Activated CD4-positive, alpha-beta T cell treated with anti-CD3 and anti-CD28 coated beads, Interleukin-2, Interleukin-4, amounts not matched to agents 100 ng/mL and 50 ng/mL, durations not matched to agents 16 hours and 8 hours (primary cell): ENCODE measurements at regions not wholly inside any gene's neighbourhood (a gene's known extent, or its start where the extent isn't known, plus 50 kb on each side); places are given as distances from the start of the nearest gene placed in this dataset.
"Not testable (repeated sequence)": the region's sequence is repeated elsewhere in the genome, so short reads cannot be mapped to it uniquely, and the experiment has no call there.

ENCODE experiments used
- DNase-seq: peaks from one replicate; pipeline ENCODE4 v3.0.0-alpha.2; 2020; ENCODE audit warnings: low spot score

DNA sequence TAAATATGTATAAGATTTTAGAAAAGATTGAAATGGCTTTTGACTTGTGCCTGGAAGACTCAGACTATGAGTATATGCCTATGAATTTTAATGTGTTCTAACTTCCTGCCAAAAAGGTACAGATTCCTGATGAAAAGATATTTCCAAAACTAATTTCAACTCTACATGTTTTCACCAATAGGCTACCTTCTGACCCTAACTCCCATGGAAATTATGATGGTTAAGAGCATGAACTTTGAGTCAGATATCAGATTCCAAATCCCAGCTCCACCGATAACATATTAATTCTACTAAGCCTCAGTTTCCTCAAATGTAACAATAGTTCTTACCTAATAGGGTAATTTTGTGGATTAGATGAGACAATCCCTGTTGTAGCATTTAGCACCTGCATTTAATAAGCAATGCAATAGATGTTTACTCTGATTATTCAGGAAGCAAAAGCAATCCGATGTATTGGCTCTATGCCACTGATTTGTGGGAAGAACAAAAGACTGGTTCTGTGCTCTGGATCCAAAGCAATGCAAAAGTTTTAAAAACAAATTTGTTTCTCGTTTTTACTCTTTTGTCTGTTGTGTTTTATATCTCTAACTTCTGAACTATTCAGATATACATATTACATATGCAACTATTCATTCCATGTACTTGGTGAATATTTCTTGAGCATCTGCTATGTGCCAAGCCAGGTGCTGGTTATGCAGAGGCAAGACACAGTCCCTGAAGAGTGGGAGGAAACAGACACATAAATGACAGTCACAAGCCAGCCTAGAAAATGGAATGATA, 115.4 kb downstream of the GATA6 start:
- DNase-seq: no peak

- not testable (repeated sequence) for DNase-seq
Observed at GRCh38 chr18:22283855-22284254, 114.5 kb downstream of the GATA6 start.

DNA sequence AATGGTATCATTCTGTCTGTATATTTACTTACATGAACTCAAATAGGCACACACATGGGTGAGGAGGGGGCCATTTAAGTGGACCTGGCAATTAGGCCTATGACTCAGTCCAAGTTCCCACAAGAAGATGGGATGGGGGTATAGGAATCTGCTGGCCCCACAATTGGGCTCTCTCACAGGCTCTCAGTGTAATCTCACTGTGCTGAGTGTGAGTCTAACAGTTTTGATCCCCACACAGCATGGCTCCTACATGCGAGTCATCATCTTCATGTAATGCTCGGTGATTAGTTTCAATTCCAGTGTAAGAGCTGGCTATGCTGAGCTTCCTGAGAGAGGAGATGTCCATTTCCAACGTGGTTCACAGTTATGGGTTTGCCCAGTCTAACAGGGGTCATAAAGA, 114.0 kb downstream of the GATA6 start:
- no peak for DNase-seq

GRCh38 chr18:22283116-22283395, 113.7 kb downstream of the GATA6 start:
- DNase-seq: no peak

DNA sequence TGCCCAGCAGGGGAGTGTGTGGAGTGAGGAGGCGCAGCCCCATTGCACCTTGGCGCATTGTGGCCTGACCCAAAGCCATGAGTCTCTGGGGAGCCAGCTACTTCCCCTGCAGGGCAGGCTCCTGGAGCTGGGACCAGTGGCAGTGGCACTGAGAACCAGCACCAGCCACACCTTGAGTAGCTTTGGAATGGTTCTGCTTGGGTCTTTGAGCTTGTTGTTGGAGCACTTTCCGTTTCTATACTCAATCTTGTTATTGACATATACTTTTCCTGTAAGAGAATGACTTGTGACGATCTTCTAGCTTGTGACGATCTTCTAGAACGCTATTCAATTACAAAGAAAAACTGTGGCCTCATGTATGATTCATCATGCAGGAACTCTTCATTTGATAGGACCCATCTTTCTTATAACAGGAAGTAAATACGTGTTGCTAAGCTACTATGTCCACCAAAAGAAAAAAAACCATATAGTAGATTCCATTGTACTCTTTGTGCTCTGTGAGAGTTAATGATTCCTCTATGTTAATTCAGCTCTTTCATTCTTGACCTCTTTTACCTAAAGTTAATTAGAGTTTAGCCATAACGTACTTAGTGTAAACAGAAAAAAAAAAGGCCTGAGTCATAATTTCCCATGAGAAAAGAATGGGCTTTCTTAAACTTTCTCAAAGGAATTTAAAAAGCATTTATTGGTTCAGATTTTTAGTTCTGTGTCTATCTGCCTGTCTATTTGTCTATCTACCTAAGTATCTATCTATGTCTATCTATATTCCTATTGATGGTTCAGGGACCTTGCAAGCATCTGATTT, 113.1 kb downstream of the GATA6 start:
- DNase-seq: peak; percentile 9

GRCh38 chr18:22280453-22280750, 111.0 kb downstream of the GATA6 start:
- DNase-seq: no peak

DNA sequence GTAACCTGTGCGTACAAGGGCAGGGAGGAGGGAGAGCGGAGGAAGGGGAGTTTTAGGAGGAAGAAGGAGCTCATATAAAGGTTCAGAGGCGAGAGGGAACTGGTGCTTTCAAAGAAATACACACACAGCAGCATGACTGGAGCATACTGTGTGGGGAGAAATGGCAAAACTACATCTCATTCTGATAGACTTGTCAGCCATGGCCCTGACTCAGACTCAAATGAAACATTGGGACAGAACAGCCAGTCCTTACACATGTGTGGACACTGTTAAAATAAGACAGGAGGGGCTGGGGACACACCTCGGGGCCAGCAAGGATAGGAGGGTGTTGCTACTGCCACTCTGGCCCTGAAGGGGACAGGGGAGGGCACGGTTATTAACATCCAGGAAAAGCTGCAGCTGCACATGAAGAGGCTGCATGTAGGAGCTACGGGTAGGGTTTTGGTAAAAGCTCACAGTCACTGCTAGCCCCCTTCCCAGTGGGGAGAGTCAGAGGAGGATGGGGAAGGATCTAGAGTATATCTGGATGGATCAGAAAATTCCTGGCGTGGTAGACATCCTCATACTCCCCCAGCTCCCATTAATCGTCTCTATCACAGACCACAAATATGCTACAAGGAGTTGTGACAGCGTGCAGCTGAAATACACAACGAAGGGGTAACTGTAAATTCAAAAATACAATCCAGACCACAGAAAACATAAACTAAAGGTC, 110.5 kb downstream of the GATA6 start:
- DNase-seq: no peak

GRCh38 chr18:22278798-22279197, 109.4 kb downstream of the GATA6 start:
- no peak for DNase-seq

- no peak for DNase-seq
Observed at GRCh38 chr18:22277758-22278157, 108.4 kb downstream of the GATA6 start.

- no peak for DNase-seq
Observed at GRCh38 chr18:22276334-22276713, 106.9 kb downstream of the GATA6 start.

- DNase-seq: no peak
Observed at GRCh38 chr18:22275706-22276333, 106.4 kb downstream of the GATA6 start.

GRCh38 chr18:22273101-22274039, 104.0 kb downstream of the GATA6 start:
- no peak for DNase-seq

GRCh38 chr18:22272242-22272641, 102.9 kb downstream of the GATA6 start:
- no peak for DNase-seq

DNA sequence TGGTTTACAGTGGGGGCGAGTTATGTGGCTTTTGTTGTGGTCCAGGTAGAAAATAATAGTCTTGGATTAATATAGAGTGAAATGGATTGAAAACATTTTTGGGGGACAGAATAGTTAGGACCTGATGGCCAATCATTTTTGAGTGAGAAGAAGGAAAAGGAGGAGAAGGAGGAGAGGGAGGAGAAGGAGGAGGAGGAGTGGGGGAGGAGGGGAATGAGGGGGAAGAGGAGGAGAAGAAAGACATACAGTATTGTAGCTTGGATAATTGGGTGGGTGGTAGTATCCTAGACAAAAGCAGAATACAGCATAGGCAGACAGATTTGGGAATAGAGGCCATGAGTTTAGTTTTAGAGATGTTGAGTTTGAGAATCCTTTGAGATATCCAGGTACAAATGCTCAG, 101.6 kb downstream of the GATA6 start:
- DNase-seq: no peak

GRCh38 chr18:22268641-22269128, 99.3 kb downstream of the GATA6 start:
- DNase-seq: no peak

DNA sequence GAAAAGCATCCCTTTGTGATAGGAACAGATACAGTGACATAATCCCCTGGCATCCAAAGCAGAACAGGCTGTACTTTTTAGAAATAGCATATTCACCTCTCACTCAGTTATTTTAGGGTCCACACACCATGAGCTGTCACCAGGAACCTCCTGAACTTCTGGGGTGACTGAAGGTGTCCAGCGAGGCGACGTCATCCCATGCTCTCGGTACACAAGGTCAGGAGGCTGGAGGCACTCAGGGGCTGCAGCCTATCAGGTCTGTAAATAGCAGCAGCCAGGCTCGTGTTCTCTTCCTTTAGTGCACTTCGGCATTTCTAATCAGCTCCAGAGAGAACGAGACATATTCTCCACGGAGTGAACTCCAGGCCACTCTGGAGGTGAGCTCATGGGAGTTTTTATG, 98.3 kb downstream of the GATA6 start:
- DNase-seq: no peak

DNA sequence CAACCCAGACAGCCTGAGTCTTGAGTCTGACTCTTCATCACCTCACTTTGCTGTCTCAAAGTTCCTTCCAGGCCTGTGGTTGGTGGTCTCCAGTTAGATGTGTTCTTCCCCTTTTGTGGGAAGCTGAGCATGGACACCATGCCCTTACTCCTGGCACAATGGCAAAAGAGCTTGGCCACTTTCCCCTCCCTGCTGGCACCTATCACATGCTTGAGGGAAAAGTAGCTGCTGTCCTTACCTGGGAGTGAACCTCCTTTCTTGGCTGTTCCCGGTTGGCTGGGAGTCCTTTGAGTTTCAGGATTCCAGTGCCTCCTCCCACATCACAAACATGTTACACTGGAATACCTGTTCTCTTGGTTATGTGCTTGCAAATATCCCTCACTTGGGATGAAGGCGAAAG, 97.8 kb downstream of the GATA6 start:
- no peak for DNase-seq

DNA sequence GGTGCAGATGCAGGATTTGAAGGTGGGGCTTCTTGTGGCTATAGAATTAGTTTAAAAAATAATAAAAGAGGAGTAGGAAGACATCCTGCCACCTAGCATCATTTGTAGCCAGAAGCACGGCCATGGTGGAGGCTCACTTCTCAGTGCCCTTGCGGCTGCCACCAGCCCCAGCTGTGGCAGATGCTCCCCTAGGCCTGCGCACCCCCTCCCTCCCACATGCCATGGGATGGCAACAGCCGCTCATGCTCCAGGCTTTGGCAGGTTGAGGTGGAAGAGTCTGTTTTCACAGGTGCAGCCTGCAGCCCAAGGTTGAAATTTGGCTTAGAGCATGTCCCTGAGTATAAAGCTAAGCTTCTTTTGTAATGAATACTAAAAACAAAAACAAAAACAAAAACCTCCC, 96.4 kb downstream of the GATA6 start:
- DNase-seq: no peak

DNA sequence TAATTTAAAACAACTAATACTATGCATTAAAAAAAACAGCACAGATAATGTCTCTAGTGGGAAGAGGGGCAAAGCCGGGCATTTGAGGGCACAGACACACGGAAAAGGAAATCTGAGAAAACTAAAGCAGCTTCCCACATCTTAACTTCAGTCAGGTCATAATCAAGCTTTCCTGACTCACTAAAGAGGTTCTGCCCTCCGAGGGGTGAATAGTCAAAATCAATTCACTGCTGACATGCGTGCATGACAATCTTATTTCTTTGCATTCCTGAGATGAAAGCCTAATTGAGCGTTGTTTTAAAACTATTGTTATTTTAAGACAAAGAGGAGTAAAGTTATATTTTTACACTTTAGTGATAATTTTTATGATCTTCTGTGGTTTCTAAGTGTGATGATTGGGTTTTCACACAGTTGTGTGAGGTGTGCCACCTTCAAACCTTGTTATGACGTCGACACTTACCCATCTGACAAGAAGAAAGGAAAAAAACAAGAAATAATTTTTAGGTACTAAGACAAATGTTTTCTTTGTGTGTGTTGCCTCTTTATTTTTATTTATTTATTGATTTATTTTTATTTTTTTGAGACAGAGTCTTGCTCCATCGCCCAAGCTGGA, 90.9 kb downstream of the GATA6 start:
- no peak for DNase-seq

DNA sequence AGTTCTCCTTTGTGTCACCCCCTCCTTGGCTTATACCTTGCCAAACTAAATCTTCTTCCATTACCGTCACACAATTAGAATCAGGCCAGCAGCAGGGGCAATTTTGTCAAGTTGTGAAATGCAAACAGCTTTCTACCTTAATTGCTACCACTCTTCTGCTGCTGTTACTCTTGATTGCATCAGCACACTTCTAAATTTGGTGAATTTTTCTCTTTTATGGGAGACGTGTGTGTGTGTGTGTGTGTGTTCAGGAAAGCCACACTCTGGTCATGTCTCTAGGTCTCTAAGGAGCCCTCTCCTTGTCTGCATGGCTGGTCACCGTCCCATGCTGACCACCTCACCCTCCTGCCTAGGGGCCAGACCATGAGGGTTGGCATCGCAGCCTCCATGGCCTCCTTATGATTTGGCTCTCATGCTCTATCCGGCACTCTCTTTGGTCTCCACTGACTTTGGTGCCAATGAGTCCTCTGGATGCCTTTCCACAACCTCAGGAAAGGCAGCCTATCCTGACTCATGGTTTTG, 87.7 kb downstream of the GATA6 start:
- no peak for DNase-seq

GRCh38 chr18:22254088-22254487, 84.7 kb downstream of the GATA6 start:
- no peak for DNase-seq
